ENCODE measurements at regions not wholly inside any gene's neighbourhood (a gene's known extent, or its start where the extent isn't known, plus 50 kb on each side); places are given as distances from the start of the nearest gene placed in this dataset.
A peak's percentile ranks its signal among the peaks of the same experiment; 100 is the strongest.

GRCh38 chr13:106274551-106275203 lies 260.8 kb downstream of the EFNB2 start (continued):
- no peak for TF ChIP-seq REST (IDR thresholded peaks at IDR 0.05; ENCODE audit: unreplicated experiment)
- TF ChIP-seq POLR2AphosphoS5 (IDR thresholded peaks at IDR 0.05; ENCODE audit: low read depth), result no peak
- no peak for TF ChIP-seq JUNB (IDR thresholded peaks at IDR 0.05; ENCODE audit: unreplicated experiment)
- no peak for TF ChIP-seq EZH2 (IDR thresholded peaks at IDR 0.05; ENCODE audit: low read depth, unreplicated experiment)
- TF ChIP-seq CREB1 (CRISPR knock-in tag; IDR thresholded peaks at IDR 0.05; ENCODE audit: low read depth), result no peak

GRCh38 chr13:106263801-106264200 lies 271.7 kb downstream of the EFNB2 start:
- Histone ChIP-seq H4K20me1 (replicated peaks; ENCODE audit: insufficient read depth) (no peaks in the 10 kb centered on the region), H3F3A (replicated peaks; ENCODE audit: low read depth) (no peaks in the 10 kb centered on the region), H3K27me3 (ENCODE audit: insufficient read depth) (no peaks in the 10 kb centered on the region), H3K9me2 (ENCODE audit: insufficient read depth) (0 out of 2 replicates have a peak, but pooled peaks cover 7% of the 10 kb centered on the region), H2AFZ (no peak overlapping the region), H3K79me2 (replicated peaks; ENCODE audit: insufficient read depth) (no peaks in the 10 kb centered on the region), H3K27ac (ENCODE audit: low read depth) (no peak overlapping the region), H3K4me3 (no peak overlapping the region), H3K4me2 (no peak overlapping the region), H3K4me1 (ENCODE audit: insufficient read depth) (no peaks in the 10 kb centered on the region), H3K36me3 (ENCODE audit: insufficient read depth) (no peaks in the 10 kb centered on the region)
- peaks cover 11% of the 10 kb centered on the region; the same call in 2 of the 3 replicates for H3K36me3 Mint-ChIP-seq (ENCODE audit: low read depth)
- no peak for DNase-seq (ENCODE audit: low spot score)
- peaks cover 13% of the 10 kb centered on the region for H3K9me3 Mint-ChIP-seq
- H3K27ac Mint-ChIP-seq, result no peak overlapping the region
- no peaks in the 10 kb centered on the region; the same call in 2 of the 3 replicates for H3K4me1 Mint-ChIP-seq
- no peak overlapping the region for H3K4me3 Mint-ChIP-seq
- ATAC-seq, result no peak
- TF ChIP-seq STAT1 (IDR thresholded peaks at IDR 0.05; ENCODE audit: unreplicated experiment), result no peak
- H3K27me3 Mint-ChIP-seq (ENCODE audit: insufficient read depth, low read depth, poor library complexity), result peaks cover 3% of the 10 kb centered on the region

- Histone ChIP-seq H3F3A (replicated peaks; ENCODE audit: low read depth) (no peaks in the 10 kb centered on the region), H3K9me2 (ENCODE audit: insufficient read depth) (no peaks in the 10 kb centered on the region), H3K27me3 (ENCODE audit: insufficient read depth) (no peaks in the 10 kb centered on the region), H2AFZ (peak overlapping the region; percentile 77; the same call in 1 of the 2 replicates), H3K4me1 (ENCODE audit: insufficient read depth) (no peaks in the 10 kb centered on the region), H3K79me2 (replicated peaks; ENCODE audit: insufficient read depth) (no peaks in the 10 kb centered on the region), H3K36me3 (ENCODE audit: insufficient read depth) (no peaks in the 10 kb centered on the region), H3K4me2 (no peak overlapping the region), H3K27ac (ENCODE audit: low read depth) (no peak overlapping the region), H4K20me1 (replicated peaks; ENCODE audit: insufficient read depth) (no peaks in the 10 kb centered on the region), H3K4me3 (no peak overlapping the region)
- ATAC-seq, result no peak
- no peak for DNase-seq (ENCODE audit: low spot score)
- no peak overlapping the region for H3K4me3 Mint-ChIP-seq
- peaks cover 11% of the 10 kb centered on the region; the same call in 2 of the 3 replicates for H3K36me3 Mint-ChIP-seq (ENCODE audit: low read depth)
- peaks cover 3% of the 10 kb centered on the region for H3K27me3 Mint-ChIP-seq (ENCODE audit: insufficient read depth, low read depth, poor library complexity)
- no peaks in the 10 kb centered on the region; the same call in 2 of the 3 replicates for H3K4me1 Mint-ChIP-seq
- no peak overlapping the region for H3K27ac Mint-ChIP-seq
- peaks cover 13% of the 10 kb centered on the region for H3K9me3 Mint-ChIP-seq
- TF ChIP-seq NANOG (IDR thresholded peaks at IDR 0.05; ENCODE audit: borderline replicate concordance), result no peak
- no peak for TF ChIP-seq CREB1 (CRISPR knock-in tag; IDR thresholded peaks at IDR 0.05; ENCODE audit: low read depth)
- no peak for TF ChIP-seq ZNF114 (CRISPR knock-in tag; IDR thresholded peaks at IDR 0.05)
- TF ChIP-seq ZNF462 (CRISPR knock-in tag; IDR thresholded peaks at IDR 0.05), result no peak
- no peak for TF ChIP-seq STAT1 (IDR thresholded peaks at IDR 0.05; ENCODE audit: unreplicated experiment)
- no peak for TF ChIP-seq EZH2 (IDR thresholded peaks at IDR 0.05; ENCODE audit: low read depth, unreplicated experiment)
- TF ChIP-seq EZH2phosphoT487 (IDR thresholded peaks at IDR 0.05; ENCODE audit: unreplicated experiment), result no peak
- no peak for TF ChIP-seq JUNB (IDR thresholded peaks at IDR 0.05; ENCODE audit: unreplicated experiment)
Observed at GRCh38 chr13:106262886-106263285, 272.6 kb downstream of the EFNB2 start.

Data from GM23338 (cell line).